ENCODE measurements at regions not wholly inside any gene's neighbourhood (a gene's known extent, or its start where the extent isn't known, plus 50 kb on each side); places are given as distances from the start of the nearest gene placed in this dataset.

DNA sequence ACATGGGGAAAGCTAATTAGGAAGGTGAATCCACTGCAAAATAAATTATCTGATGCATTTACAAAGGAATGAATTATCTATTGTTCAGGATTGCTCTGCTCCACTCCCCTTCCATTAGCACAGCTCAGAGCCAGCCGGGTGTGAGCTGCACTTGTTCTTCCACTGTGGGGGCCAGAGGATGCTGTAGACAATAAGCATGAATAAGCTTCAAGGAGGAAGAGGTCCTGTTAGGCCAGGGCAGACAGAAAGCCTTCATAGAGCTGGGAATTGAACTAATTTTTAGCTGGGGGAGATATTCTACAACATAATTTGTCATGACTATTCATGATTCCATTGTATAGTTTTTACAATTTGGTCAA is 137.6 kb upstream of the MAX start:
- TF ChIP-seq POLR2A (IDR thresholded peaks at IDR 0.05; ENCODE audit: low read depth, low read length) = no peak
- no peak for TF ChIP-seq POLR2AphosphoS5 (IDR thresholded peaks at IDR 0.05; ENCODE audit: low read depth, low read length)
- TF ChIP-seq TAF1 (IDR thresholded peaks at IDR 0.05; ENCODE audit: borderline replicate concordance, low read depth, low read length) = no peak
